Keratinocyte (primary cell): ENCODE measurements at regions not wholly inside any gene's neighbourhood (a gene's known extent, or its start where the extent isn't known, plus 50 kb on each side); places are given as distances from the start of the nearest gene placed in this dataset.

Source experiments
- DNase-seq: peaks from one replicate; pipeline ENCODE4 v3.0.0-alpha.2; 2011; ENCODE audit warnings: low read depth, missing footprints, low spot score
- FAIRE-seq: peaks from 2 replicates; lab custom pipeline; 2011; peaks lifted over from hg19 to GRCh38; lab: Jason Lieb, UNC
- H2AFZ ChIP-seq: 2 replicates; pipeline ENCODE4 v1.6.0; 2012; ENCODE audit warnings: low read length, control low read depth, inconsistent platforms; ENCODE audit not compliant: control insufficient read depth
- H3K27ac ChIP-seq: 2 replicates; pipeline ENCODE4 v1.5.1; 2011; ENCODE audit warnings: low read length; ENCODE audit not compliant: control insufficient read depth, insufficient read depth
- H3K27me3 ChIP-seq: 3 replicates; pipeline ENCODE4 v1.6.0; 2011; ENCODE audit warnings: low read length; ENCODE audit not compliant: control insufficient read depth, insufficient read depth; ENCODE audit errors: extremely low read depth
- H3K36me3 ChIP-seq, 2 experiments: 2 replicates in 1 of 2; 3 replicates in 1 of 2; pipeline ENCODE4 v1.5.1; 2011; ENCODE audit warnings: low read length in 2 of 2, mild to moderate bottlenecking in 1 of 2; ENCODE audit not compliant: control insufficient read depth in 2 of 2, insufficient read depth in 2 of 2; ENCODE audit errors: extremely low read depth in 1 of 2
- H3K4me1 ChIP-seq: 3 replicates; pipeline ENCODE4 v1.5.1; 2011; ENCODE audit warnings: low read length; ENCODE audit not compliant: control insufficient read depth, insufficient read depth; ENCODE audit errors: extremely low read depth
- H3K4me2 ChIP-seq: 3 replicates; pipeline ENCODE4 v1.6.0; 2011; ENCODE audit warnings: low read depth, low read length; ENCODE audit not compliant: control insufficient read depth, insufficient read depth; ENCODE audit errors: extremely low read depth
- H3K4me3 ChIP-seq, 3 experiments: fragments of 200-600 bp in 1 of 3; sonication (generic) in 1 of 3; 2 replicates in 2 of 3; 3 replicates in 1 of 3; pipeline ENCODE4 v1.5.1; 2011 to 2016; ENCODE audit warnings: low read length in 3 of 3, mild to moderate bottlenecking in 3 of 3, control low read depth in 2 of 3, inconsistent platforms in 1 of 3, low read depth in 1 of 3, mixed read lengths in 1 of 3, mixed run types in 1 of 3, moderate library complexity in 1 of 3; ENCODE audit not compliant: control insufficient read depth in 2 of 3, insufficient read depth in 2 of 3; ENCODE audit errors: extremely low read depth in 1 of 3
- H3K79me2 ChIP-seq: 2 replicates; pipeline ENCODE4 v1.6.0; 2012; ENCODE audit warnings: low read length; ENCODE audit not compliant: control insufficient read depth, insufficient read depth
- H3K9ac ChIP-seq: 3 replicates; pipeline ENCODE4 v1.6.0; 2011; ENCODE audit warnings: low read length; ENCODE audit not compliant: control insufficient read depth, insufficient read depth; ENCODE audit errors: extremely low read depth
- H3K9me1 ChIP-seq: 3 replicates; pipeline ENCODE4 v1.6.0; 2011; ENCODE audit warnings: low read length; ENCODE audit not compliant: control insufficient read depth, insufficient read depth; ENCODE audit errors: extremely low read depth
- H3K9me3 ChIP-seq: 2 replicates; pipeline ENCODE4 v1.5.1; 2012; ENCODE audit warnings: low read depth, low read length; ENCODE audit not compliant: control insufficient read depth
- H4K20me1 ChIP-seq: 3 replicates; pipeline ENCODE4 v1.6.0; 2011; ENCODE audit warnings: low read length; ENCODE audit not compliant: control insufficient read depth, insufficient read depth; ENCODE audit errors: extremely low read depth
- CTCF ChIP-seq, 3 experiments: IDR thresholded peaks in 1 of 3; conservative IDR thresholded peaks in 1 of 3; optimal IDR thresholded peaks in 1 of 3; 2 replicates in 2 of 3; 3 replicates in 1 of 3; pipeline versions ENCODE3 to v1.5.1; 2011; ENCODE audit warnings: low read length in 3 of 3, mild to moderate bottlenecking in 3 of 3, moderate library complexity in 2 of 3, control low read depth in 1 of 3, inconsistent platforms in 1 of 3; ENCODE audit not compliant: insufficient read depth in 2 of 3; ENCODE audit errors: extremely low read depth in 1 of 3
- EZH2 ChIP-seq: IDR thresholded peaks from one replicate; pipeline ENCODE4 v1.6.1; 2012; ENCODE audit warnings: inconsistent platforms, mild to moderate bottlenecking, low read length, moderate library complexity
- dilution Hi-C: fragments of 300-500 bp; cut with MboI; formaldehyde crosslinking; loops from one replicate; pipeline ENCODE4 v1.7.0; 2020; ENCODE audit warnings: low sequenced_read_pairs; ENCODE audit not compliant: extremely low pct_ligation_motif_present

DNA sequence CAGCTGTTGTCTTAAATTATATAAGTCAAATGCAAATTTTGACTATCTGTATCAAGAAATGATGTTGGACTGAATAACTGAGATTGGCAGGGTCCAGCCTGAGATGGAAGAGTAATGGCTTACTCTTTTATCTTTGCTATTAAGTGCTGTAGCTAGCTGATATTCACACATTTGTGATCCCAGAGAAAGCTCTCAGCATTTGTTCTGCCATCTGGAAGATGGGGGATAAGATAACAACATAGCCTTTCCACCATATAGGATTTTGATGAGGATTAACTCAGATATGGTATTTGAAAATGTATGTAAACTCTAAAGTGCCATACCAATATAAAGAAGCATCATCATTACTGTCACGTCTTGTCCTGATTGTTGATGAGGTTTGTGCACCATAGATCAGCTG is 1063.2 kb upstream of the TENM4 start:
- TF ChIP-seq CTCF (optimal IDR thresholded peaks at IDR 0.05 in 1 of 3, IDR thresholded peaks at IDR 0.05 in 1 of 3, conservative IDR thresholded peaks at IDR 0.05 in 1 of 3; ENCODE audit: extremely low read depth in 1 of 3, insufficient read depth in 2 of 3, low read length in 3 of 3): no peak
- DNase-seq (no peak), FAIRE-seq (no peak)
- no peak overlapping the region for H3K4me3 ChIP-seq
- H3K9me3 ChIP-seq: no peaks in the 10 kb centered on the region
- H3K4me2 ChIP-seq: no peak overlapping the region
- H3K27me3 ChIP-seq: no peaks in the 10 kb centered on the region
- H3K36me3 ChIP-seq: no peaks in the 10 kb centered on the region
- no peak overlapping the region for H3K27ac ChIP-seq
- H3K9ac ChIP-seq: no peak overlapping the region
- H3K79me2 ChIP-seq: no peaks in the 10 kb centered on the region
- H2AFZ ChIP-seq: no peak overlapping the region
- no peaks in the 10 kb centered on the region for H4K20me1 ChIP-seq
- no peaks in the 10 kb centered on the region for H3K9me1 ChIP-seq
- no peaks in the 10 kb centered on the region for H3K4me1 ChIP-seq
- dilution Hi-C loops: no loop called here

- FAIRE-seq (no peak), DNase-seq (no peak)
- Histone ChIP-seq H3K4me2 (no peak overlapping the region), H3K9ac (no peak overlapping the region), H2AFZ (no peak overlapping the region), H4K20me1 (no peaks in the 10 kb centered on the region), H3K9me3 (no peaks in the 10 kb centered on the region), H3K79me2 (no peaks in the 10 kb centered on the region), H3K27ac (no peak overlapping the region), H3K36me3 (no peaks in the 10 kb centered on the region), H3K4me3 (no peak overlapping the region), H3K4me1 (no peaks in the 10 kb centered on the region), H3K27me3 (no peaks in the 10 kb centered on the region), H3K9me1 (no peaks in the 10 kb centered on the region)
- dilution Hi-C loops: no loop called here
- no peak for TF ChIP-seq CTCF (optimal IDR thresholded peaks at IDR 0.05 in 1 of 3, IDR thresholded peaks at IDR 0.05 in 1 of 3, conservative IDR thresholded peaks at IDR 0.05 in 1 of 3; ENCODE audit: extremely low read depth in 1 of 3, insufficient read depth in 2 of 3, low read length in 3 of 3)
- TF ChIP-seq EZH2: no peak
These were observed 1061.7 kb upstream of the TENM4 start for GRCh38 chr11:80502511-80502910.
